ENCODE measurements at regions not wholly inside any gene's neighbourhood (a gene's known extent, or its start where the extent isn't known, plus 50 kb on each side); places are given as distances from the start of the nearest gene placed in this dataset.

DNA sequence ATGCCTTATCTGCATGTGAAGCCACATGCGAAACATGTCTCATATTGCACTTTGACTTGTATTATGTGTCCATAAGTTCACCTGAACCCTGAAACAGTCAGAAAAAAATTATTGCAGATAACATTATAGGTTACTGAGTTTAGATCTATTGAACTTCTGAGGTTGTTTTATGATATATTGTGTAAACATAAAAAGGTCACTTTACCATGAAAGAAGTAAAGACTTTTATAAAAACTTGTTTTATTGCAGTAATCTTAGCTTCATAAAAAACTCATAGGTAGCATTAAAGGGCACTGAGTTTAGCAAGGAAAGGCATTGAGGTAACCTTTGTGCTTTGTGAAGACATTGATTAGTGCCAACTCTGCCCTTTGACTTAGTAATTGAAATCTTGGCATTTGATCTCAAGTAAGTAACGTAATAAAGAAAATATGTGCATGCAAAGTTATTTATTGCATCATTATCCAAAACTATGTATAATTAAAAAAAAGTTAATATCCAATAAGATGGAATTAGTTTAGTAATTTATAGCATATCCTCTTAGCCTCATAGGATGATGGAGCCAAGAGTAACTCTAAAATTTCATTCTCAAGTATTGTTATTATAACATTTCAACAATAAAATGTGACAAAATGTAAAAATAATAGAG, 313.3 kb upstream of the ATP2B1 start:
- Mint-ChIP-seq H3K27me3 (no peaks in the 10 kb centered on the region), H3K36me3 (ENCODE audit: low read depth) (no peaks in the 10 kb centered on the region), H3K4me1 (no peaks in the 10 kb centered on the region)

DNA sequence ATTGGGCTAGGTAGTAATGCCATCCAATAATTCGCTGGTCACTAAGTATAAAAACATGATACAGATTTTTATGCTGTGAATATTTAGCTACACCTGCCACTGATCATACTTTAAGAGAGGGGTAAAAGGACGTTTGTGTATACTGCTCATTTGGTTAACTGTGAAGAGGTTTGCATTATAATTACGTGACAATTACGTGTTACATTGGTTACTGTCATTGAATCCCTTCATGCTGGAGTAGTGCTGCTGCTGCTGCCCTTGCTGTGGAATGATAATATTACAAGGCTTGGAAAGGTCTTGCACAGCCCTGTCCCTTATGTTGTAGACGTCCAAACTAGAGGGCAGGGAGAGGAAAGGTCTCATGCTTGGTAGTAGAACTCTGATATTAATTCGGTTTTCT, 312.2 kb upstream of the ATP2B1 start:
- no peak for ATAC-seq (replicated peaks)
- Mint-ChIP-seq H3K36me3 (ENCODE audit: low read depth) (no peaks in the 10 kb centered on the region), H3K27me3 (no peaks in the 10 kb centered on the region), H3K4me3 (no peak overlapping the region), H3K9me3 (no peaks in the 10 kb centered on the region), H3K4me1 (no peaks in the 10 kb centered on the region), H3K27ac (no peak overlapping the region)

More for the DNA sequence above, 313.3 kb upstream of the ATP2B1 start:
- no peak for ATAC-seq (replicated peaks)
- Mint-ChIP-seq H3K4me3 (no peak overlapping the region), H3K9me3 (no peaks in the 10 kb centered on the region), H3K27ac (no peak overlapping the region)

DNA sequence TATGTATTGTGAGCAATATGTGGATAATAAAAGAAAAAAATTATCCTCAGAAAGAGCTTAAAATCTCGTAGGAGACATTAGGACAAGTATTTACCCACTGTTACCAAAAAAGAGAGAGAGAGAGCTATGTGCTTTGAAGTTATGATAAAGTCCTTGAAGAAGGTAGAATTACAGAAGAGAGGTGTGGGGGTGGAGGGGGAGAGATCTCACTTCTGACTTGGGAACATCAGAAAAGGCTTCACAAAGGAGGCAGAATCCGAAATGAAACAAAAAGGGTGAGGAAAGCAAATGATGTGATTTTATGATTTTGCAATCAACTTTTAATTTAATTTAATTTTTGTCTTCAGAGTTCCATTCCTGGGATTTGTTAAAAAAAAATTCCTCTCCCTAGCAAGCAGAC, 311.8 kb upstream of the ATP2B1 start:
- Mint-ChIP-seq H3K27ac (no peak overlapping the region), H3K4me3 (no peak overlapping the region), H3K27me3 (no peaks in the 10 kb centered on the region), H3K4me1 (no peaks in the 10 kb centered on the region), H3K9me3 (no peaks in the 10 kb centered on the region), H3K36me3 (ENCODE audit: low read depth) (no peaks in the 10 kb centered on the region)
- no peak for ATAC-seq (replicated peaks)

DNA sequence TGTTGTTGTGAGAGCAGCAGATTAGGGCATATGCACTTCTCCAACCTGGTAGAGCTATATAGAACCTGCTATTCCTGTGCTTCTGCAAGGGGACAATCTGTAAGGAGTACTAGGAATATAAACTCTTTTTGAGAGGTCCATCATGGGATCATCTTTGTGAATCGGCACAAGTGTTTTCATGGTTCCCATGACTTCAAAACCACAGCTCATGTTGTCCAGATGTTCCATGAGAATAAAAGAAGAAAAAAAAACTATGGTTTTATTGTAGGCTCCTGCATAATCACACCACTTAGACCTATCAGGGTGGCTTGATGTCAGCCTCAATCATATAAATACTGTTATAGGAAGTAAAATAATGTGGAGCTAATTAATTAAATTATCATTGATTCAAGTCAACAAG, 311.4 kb upstream of the ATP2B1 start:
- Mint-ChIP-seq H3K4me1 (no peaks in the 10 kb centered on the region), H3K27me3 (no peaks in the 10 kb centered on the region), H3K4me3 (no peak overlapping the region), H3K9me3 (no peaks in the 10 kb centered on the region), H3K36me3 (ENCODE audit: low read depth) (no peaks in the 10 kb centered on the region), H3K27ac (no peak overlapping the region)
- no peak for ATAC-seq (replicated peaks)

DNA sequence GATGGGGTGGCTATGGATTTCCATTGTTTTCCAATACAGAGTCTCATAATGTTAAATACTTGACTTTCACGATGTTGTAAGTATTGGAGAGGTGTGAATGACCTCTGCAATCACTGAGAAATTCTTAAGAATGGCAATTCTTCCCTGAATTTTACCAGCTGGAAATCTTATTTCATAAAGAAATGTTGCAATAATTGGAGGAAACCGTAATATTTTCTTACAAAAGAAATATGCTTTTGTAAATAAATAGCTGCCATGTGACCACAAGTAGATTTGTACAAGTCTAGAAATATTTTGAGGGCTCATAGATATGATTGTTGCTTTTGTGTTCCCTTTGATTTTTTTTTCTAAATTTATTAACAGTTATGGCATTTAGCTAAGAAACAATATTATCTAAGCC, 308.7 kb upstream of the ATP2B1 start:
- no peak overlapping the region for H3K27ac Mint-ChIP-seq
- no peak overlapping the region for H3K4me3 Mint-ChIP-seq
- H3K27me3 Mint-ChIP-seq, result no peaks in the 10 kb centered on the region
- no peaks in the 10 kb centered on the region for H3K4me1 Mint-ChIP-seq
- no peaks in the 10 kb centered on the region for H3K36me3 Mint-ChIP-seq (ENCODE audit: low read depth)
- no peaks in the 10 kb centered on the region for H3K9me3 Mint-ChIP-seq
- no peak for ATAC-seq (replicated peaks)

DNA sequence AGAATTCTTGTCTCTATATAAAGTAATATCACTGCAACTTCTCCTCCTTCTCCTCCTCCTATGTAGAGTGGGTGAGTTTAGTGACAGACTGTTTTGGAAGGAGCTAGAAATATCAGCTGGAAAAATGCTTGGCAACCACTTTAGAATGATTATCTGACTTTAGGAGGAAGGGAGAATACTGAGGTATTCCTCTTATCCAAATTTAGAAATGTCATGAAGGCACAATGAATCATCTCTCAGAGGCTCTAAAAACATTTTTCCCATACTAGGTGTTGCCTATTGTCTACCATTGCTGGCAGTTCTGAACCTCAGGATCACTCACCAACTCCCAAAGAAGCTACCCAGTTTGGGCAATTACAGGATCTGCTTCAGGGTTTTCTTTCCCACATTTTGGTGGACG, 306.6 kb upstream of the ATP2B1 start:
- Mint-ChIP-seq H3K4me3 (no peak overlapping the region), H3K4me1 (no peaks in the 10 kb centered on the region), H3K27ac (no peak overlapping the region), H3K27me3 (no peaks in the 10 kb centered on the region), H3K9me3 (no peaks in the 10 kb centered on the region), H3K36me3 (ENCODE audit: low read depth) (no peaks in the 10 kb centered on the region)
- ATAC-seq (replicated peaks), result no peak

DNA sequence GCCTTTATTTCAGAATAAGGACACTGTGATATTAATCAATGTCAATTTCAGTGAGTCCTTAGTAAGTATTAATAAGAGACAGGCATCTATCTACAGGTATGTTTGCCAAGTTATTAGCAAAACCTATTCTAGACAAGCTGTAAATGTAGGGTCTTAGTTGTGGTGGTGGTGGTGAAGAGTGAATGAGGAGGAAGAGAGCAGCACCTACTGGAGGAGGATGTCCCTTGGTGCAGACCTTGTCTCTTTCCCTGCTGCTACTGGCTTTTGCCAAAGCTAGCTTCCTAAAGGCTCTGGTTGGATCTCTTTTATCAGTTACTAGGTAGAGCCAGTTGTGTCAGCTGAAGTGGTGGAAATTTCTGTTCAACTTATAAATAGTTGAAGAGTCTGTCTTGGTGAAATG, 304.8 kb upstream of the ATP2B1 start:
- H3K4me1 Mint-ChIP-seq, result no peaks in the 10 kb centered on the region
- H3K36me3 Mint-ChIP-seq (ENCODE audit: low read depth), result no peaks in the 10 kb centered on the region

DNA sequence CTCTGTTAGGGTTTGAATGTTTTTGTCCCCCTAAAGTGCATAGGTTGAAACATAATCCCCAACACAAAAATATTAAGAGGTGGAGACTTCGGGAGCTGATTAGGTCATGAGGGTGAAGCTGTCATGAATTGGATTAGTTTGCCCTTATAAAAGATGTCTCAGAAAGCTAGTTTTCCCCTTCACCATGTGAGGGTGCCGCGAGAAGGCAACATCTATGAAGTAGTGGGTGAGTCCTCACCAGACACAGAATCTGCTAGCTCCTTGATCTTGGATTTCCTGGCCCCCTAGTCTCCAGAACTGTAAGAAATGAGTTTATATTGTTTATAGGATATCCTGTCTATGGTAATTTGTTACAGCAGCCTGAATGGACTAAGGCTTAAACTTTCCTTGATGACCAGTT, 301.5 kb upstream of the ATP2B1 start:
- Mint-ChIP-seq H3K27ac (no peak overlapping the region), H3K4me3 (no peak overlapping the region), H3K36me3 (ENCODE audit: low read depth) (no peaks in the 10 kb centered on the region), H3K4me1 (no peaks in the 10 kb centered on the region), H3K9me3 (no peaks in the 10 kb centered on the region), H3K27me3 (no peaks in the 10 kb centered on the region)
- no peak for ATAC-seq (replicated peaks)

More for the DNA sequence above, 304.8 kb upstream of the ATP2B1 start:
- no peaks in the 10 kb centered on the region for H3K27me3 Mint-ChIP-seq
- no peaks in the 10 kb centered on the region for H3K9me3 Mint-ChIP-seq
- H3K27ac Mint-ChIP-seq, result no peak overlapping the region
- H3K4me3 Mint-ChIP-seq, result no peak overlapping the region
- no peak for ATAC-seq (replicated peaks)

DNA sequence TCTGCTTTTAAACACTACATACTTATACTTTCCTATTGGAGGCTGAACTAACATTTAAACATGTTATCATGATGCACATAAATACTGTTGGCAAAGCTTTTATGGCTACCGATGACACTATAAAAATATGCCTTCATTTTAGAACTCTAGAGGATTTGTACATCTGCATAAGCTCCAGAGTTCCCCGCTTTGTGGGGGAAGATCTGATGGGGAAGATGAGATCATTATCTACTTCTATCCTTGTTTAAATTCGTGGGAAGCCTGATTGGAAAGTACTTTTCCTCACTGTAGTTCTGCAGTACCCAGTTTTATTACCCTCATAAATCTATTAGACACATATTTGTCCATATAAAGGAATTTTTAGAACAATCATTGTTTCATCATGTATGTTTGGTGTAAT, 299.6 kb upstream of the ATP2B1 start:
- no peaks in the 10 kb centered on the region for H3K4me1 Mint-ChIP-seq
- no peak for ATAC-seq (replicated peaks)
- H3K9me3 Mint-ChIP-seq, result no peaks in the 10 kb centered on the region
- H3K36me3 Mint-ChIP-seq (ENCODE audit: low read depth), result no peaks in the 10 kb centered on the region
- no peak overlapping the region for H3K4me3 Mint-ChIP-seq
- no peaks in the 10 kb centered on the region for H3K27me3 Mint-ChIP-seq
- H3K27ac Mint-ChIP-seq, result no peak overlapping the region

DNA sequence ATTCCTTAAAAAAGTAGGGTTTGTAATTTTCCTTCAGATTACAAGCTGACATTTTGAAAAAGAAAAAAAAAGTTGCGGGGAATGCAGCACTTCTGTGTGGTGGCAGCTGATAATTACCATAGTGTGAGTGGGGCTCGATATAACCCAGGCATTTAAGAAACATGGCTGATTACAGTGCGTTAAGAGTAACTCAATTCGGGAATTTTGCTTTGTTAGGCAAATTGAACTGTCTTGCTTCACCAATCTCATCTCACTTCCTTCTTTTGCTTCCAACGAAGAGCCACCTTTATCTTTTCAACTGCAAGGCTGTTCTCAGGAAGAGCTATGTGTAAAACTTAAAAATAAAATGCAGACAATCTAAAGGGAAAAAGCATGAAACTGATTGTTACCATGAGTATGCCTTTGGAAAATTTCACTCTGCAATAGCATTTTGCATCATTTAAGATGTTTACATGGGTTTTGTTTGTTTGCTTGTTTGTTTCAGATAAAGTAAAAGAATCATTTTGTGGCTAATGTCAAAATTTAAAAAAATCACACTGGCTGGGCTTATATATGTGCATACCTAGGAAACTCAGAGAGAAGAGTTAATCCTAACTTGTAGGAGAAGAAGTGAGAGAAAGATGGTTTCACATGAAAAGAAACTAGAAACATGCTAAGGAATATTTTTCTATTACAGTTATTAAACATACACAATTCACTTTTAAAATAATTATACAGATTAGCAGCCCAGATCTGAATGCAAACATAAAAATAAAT, 295.9 kb upstream of the ATP2B1 start:
- no peak for ATAC-seq (replicated peaks)
- Mint-ChIP-seq H3K27me3 (no peaks in the 10 kb centered on the region), H3K9me3 (no peaks in the 10 kb centered on the region), H3K27ac (no peak overlapping the region), H3K4me1 (no peaks in the 10 kb centered on the region), H3K36me3 (ENCODE audit: low read depth) (no peaks in the 10 kb centered on the region), H3K4me3 (no peak overlapping the region)

DNA sequence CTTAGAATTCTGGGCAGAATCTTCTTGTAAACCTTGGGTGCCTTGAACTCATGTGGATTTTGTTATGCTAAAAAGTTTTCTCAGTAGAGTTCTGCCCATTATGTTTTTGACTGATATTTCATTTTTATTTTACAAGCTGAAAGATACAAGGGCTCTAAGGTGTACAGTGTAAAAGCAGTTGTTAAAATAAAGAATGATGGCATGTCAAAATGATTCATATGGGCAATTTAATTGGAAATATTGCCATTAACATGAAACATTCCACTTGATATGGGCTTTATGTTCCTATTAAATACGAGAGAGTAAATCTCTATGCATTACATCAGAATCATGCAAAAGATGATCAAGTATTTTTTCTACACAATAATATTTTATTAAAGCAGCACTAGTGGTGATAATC, 295.1 kb upstream of the ATP2B1 start:
- no peaks in the 10 kb centered on the region for H3K36me3 Mint-ChIP-seq (ENCODE audit: low read depth)
- no peak overlapping the region for H3K4me3 Mint-ChIP-seq
- H3K9me3 Mint-ChIP-seq, result no peaks in the 10 kb centered on the region
- no peaks in the 10 kb centered on the region for H3K27me3 Mint-ChIP-seq
- no peaks in the 10 kb centered on the region for H3K4me1 Mint-ChIP-seq
- ATAC-seq (replicated peaks), result no peak
- H3K27ac Mint-ChIP-seq, result no peak overlapping the region

DNA sequence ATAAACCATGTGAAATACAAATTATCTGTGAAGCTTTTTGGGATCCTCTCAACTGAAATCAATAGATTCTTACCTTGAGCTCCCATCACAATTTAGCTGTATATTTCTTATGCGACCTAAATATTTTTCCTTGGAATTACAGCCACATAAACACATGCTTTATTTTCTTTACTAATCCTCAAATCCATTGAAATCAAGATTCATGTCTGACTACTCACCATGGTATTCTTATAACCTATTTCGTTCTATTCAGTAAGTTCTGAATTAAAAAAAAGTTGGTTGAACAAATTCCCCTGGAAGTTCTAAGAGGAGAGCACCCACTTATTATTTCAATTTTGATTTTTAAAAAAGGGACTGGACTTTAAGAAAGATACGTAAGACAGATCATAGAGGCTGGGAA, 292.1 kb upstream of the ATP2B1 start:
- H3K4me1 Mint-ChIP-seq, result no peaks in the 10 kb centered on the region
- no peaks in the 10 kb centered on the region for H3K9me3 Mint-ChIP-seq
- ATAC-seq (replicated peaks), result no peak
- H3K36me3 Mint-ChIP-seq (ENCODE audit: low read depth), result no peaks in the 10 kb centered on the region
- no peak overlapping the region for H3K27ac Mint-ChIP-seq
- H3K27me3 Mint-ChIP-seq, result no peaks in the 10 kb centered on the region
- H3K4me3 Mint-ChIP-seq, result no peak overlapping the region

DNA sequence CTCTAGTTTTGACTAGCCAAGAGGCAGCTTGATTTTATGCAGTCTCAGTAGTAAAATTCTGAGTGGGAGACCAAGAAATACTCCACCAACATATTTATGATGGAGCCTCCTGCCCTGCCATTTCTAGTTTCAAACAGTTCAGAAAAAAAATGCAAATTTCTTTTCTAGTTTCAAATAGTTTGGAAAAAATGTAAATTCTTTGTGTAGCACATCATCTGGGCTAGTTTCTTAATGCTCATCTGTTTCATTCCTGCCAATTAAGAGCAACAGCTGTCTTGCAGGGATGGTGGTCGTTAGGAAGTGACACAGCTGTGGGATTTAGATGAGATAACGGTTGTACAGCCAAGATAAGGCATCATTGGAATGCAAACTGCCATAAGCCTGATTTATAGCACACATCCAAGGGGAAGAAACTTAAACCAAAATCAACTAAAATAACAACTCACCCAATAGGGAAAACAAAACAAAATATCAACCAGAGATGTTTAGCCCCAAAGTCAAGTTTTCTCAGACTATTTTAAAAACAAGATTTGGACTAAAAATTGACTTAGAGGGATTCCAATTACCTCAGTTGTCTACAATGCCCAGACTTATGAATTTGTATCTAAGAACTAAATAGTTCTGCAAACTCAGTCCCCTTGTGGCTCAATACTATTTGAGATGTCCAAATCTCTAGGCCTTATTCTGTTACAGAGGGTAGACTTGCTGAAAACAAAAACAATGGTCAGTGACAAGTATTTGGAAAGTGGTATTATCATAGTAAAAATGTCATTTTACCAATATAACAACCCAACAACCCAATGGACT, 291.3 kb upstream of the ATP2B1 start:
- H3K36me3 Mint-ChIP-seq (ENCODE audit: low read depth), result no peaks in the 10 kb centered on the region
- no peaks in the 10 kb centered on the region for H3K9me3 Mint-ChIP-seq
- no peak for ATAC-seq (replicated peaks)
- H3K27ac Mint-ChIP-seq, result no peak overlapping the region
- no peaks in the 10 kb centered on the region for H3K27me3 Mint-ChIP-seq
- no peak overlapping the region for H3K4me3 Mint-ChIP-seq
- H3K4me1 Mint-ChIP-seq, result no peaks in the 10 kb centered on the region

DNA sequence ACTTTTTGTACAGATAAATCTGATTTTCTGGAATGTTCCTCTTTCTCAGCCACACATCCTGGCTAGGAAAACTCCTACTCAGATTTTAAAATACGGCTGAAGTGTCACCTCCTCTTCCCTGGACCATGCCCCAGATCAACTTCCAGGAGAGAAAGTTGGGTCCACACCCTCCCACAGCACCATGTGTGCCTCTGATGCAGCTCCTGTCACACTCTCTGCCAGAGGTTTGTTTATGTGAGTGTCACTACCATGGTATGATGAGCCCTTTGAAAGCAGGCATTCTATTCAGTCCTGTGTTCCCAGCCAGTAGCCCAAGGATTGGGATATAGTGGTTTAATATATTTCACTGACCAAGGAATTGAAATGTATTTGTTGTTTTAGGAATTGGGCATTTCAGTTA, 287.2 kb upstream of the ATP2B1 start:
- Mint-ChIP-seq H3K9me3 (peaks cover 4% of the 10 kb centered on the region), H3K4me1 (peaks cover 18% of the 10 kb centered on the region), H3K36me3 (ENCODE audit: low read depth) (no peaks in the 10 kb centered on the region), H3K4me3 (no peak overlapping the region), H3K27me3 (no peaks in the 10 kb centered on the region), H3K27ac (no peak overlapping the region)
- ATAC-seq (replicated peaks), result no peak

DNA sequence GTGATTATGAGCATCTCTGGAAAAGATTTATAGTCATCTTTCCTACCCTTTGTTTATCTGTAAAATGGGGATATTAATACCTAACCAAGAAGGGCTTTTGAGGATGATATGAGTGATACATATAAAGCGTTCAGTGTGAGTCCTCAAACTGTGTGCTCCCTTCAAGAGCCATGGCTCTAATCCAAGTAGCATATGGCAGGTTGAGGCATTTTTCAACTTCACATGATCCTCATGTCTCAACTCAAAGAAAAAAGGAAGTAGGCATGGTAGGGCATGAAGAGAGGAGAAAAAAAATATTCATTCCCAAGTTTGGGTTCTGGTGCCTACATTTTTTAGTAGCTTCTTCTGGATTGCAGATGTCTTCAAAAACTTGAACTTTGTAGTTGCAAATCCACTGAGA, 286.3 kb upstream of the ATP2B1 start:
- Mint-ChIP-seq H3K4me1 (peaks cover 18% of the 10 kb centered on the region), H3K27me3 (no peaks in the 10 kb centered on the region), H3K4me3 (no peak overlapping the region), H3K27ac (no peak overlapping the region), H3K36me3 (ENCODE audit: low read depth) (no peaks in the 10 kb centered on the region), H3K9me3 (peaks cover 4% of the 10 kb centered on the region)
- ATAC-seq (replicated peaks), result no peak

Measured in activated T-helper 17 cell treated with anti-CD3 and anti-CD28 coated beads, Interleukin-2, amount 50 U/mL, for 72 hours (primary cell).